Tongue (tissue), 1 donor: ENCODE measurements at regions not wholly inside any gene's neighbourhood (a gene's known extent, or its start where the extent isn't known, plus 50 kb on each side); places are given as distances from the start of the nearest gene placed in this dataset.
A peak's percentile ranks its signal among the peaks of the same experiment; 100 is the strongest.

Experiments
- DNase-seq: peaks from one replicate; pipeline ENCODE4 v3.0.0-alpha.2; 2015

GRCh38 chr14:71576472-71576871 lies 355.8 kb upstream of the RGS6 start:
- no peak for DNase-seq

GRCh38 chr14:71579331-71579730 lies 352.9 kb upstream of the RGS6 start:
- no peak for DNase-seq

- no peak for DNase-seq
Observed at GRCh38 chr14:71582705-71583104, 349.5 kb upstream of the RGS6 start.

- no peak for DNase-seq
Observed at GRCh38 chr14:71583194-71583593, 349.0 kb upstream of the RGS6 start.

- DNase-seq: no peak
Observed at GRCh38 chr14:71583705-71584104, 348.5 kb upstream of the RGS6 start.

- DNase-seq: no peak
Observed at GRCh38 chr14:71585361-71585760, 346.9 kb upstream of the RGS6 start.

- peak; percentile 47 for DNase-seq
Observed at GRCh38 chr14:71586131-71586897, 345.9 kb upstream of the RGS6 start.

GRCh38 chr14:71588028-71588427 lies 344.2 kb upstream of the RGS6 start:
- DNase-seq: no peak

GRCh38 chr14:71588576-71589215 lies 343.5 kb upstream of the RGS6 start:
- DNase-seq: no peak

GRCh38 chr14:71589609-71590008 lies 342.6 kb upstream of the RGS6 start:
- DNase-seq: no peak

- no peak for DNase-seq
Observed at GRCh38 chr14:71590131-71590530, 342.1 kb upstream of the RGS6 start.

GRCh38 chr14:71591231-71591630 lies 341.0 kb upstream of the RGS6 start:
- no peak for DNase-seq

- DNase-seq: no peak
Observed at GRCh38 chr14:71591929-71592328, 340.3 kb upstream of the RGS6 start.

- DNase-seq: no peak
Observed at GRCh38 chr14:71592361-71592760, 339.9 kb upstream of the RGS6 start.

GRCh38 chr14:71593966-71594365 lies 338.3 kb upstream of the RGS6 start:
- DNase-seq: no peak

- no peak for DNase-seq
Observed at GRCh38 chr14:71594821-71595220, 337.4 kb upstream of the RGS6 start.

GRCh38 chr14:71595441-71595840 lies 336.8 kb upstream of the RGS6 start:
- no peak for DNase-seq

GRCh38 chr14:71597287-71597920 lies 334.8 kb upstream of the RGS6 start:
- no peak for DNase-seq

GRCh38 chr14:71597955-71598660 lies 334.1 kb upstream of the RGS6 start:
- DNase-seq: no peak

GRCh38 chr14:71600309-71600708 lies 331.9 kb upstream of the RGS6 start:
- DNase-seq: no peak

GRCh38 chr14:71602524-71602923 lies 329.7 kb upstream of the RGS6 start:
- no peak for DNase-seq

- DNase-seq: no peak
Observed at GRCh38 chr14:71604231-71604630, 328.0 kb upstream of the RGS6 start.

- no peak for DNase-seq
Observed at GRCh38 chr14:71606064-71606463, 326.2 kb upstream of the RGS6 start.
